ENCODE measurements at regions not wholly inside any gene's neighbourhood (a gene's known extent, or its start where the extent isn't known, plus 50 kb on each side); places are given as distances from the start of the nearest gene placed in this dataset.
"Not testable (repeated sequence)": the region's sequence is repeated elsewhere in the genome, so short reads cannot be mapped to it uniquely, and the experiment has no call there.

- Mint-ChIP-seq H3K4me1 (no peaks in the 10 kb centered on the region), H3K9me3 (no peaks in the 10 kb centered on the region), H3K27me3 (peaks cover under 1 to 5% of the 10 kb centered on the region in 2 donors), H3K36me3 (no peaks in the 10 kb centered on the region), H3K4me3 (no peak overlapping the region), H3K27ac (no peak overlapping the region)
- no peaks in the 10 kb centered on the region for H3K4me1 ChIP-seq (ENCODE audit: control insufficient read depth in 1 of 2, extremely low read depth in 1 of 2, insufficient read depth in 2 of 2, low read length in 2 of 2)
- ChIA-PET POLR2A (no interaction called here), CTCF (no interaction called here)
- H3K9me3 ChIP-seq: no peaks in the 10 kb centered on the region
- no peak overlapping the region for H3K27ac ChIP-seq (ENCODE audit: low read length)
- H3K27me3 ChIP-seq (replicated peaks in 1 of 2; ENCODE audit: control insufficient read depth in 2 of 2, extremely low read depth in 1 of 2, insufficient read depth in 2 of 2, low read length in 1 of 2): no peaks in the 10 kb centered on the region
- no peak overlapping the region for H3K4me3 ChIP-seq (ENCODE audit: control insufficient read depth in 1 of 2, extremely low read depth in 1 of 2, low read length in 1 of 2)
- ATAC-seq (replicated peaks in 1 of 4): no peak
- WGBS (ENCODE audit: insufficient coverage): 34% methylated on average over 3 of the region's 5 CpGs
- no peaks in the 10 kb centered on the region for H3K36me3 ChIP-seq (ENCODE audit: control insufficient read depth in 2 of 2, extremely low read depth in 1 of 2, insufficient read depth in 1 of 2, low read length in 1 of 2)
- DNase-seq: no peak
These were observed 159.1 kb downstream of the CCDC71L start for GRCh38 chr7:106501605-106502580.

GRCh38 chr7:106499897-106500296 lies 161.1 kb downstream of the CCDC71L start:
- Mint-ChIP-seq H3K4me3 (no peak overlapping the region), H3K27me3 (peaks cover 11 to 12% of the 10 kb centered on the region in 2 donors), H3K36me3 (no peaks in the 10 kb centered on the region), H3K27ac (no peak overlapping the region), H3K4me1 (no peaks in the 10 kb centered on the region), H3K9me3 (peaks cover 0 to 6% (median 0%) of the 10 kb centered on the region in 3 donors)
- ChIA-PET POLR2A (no interaction called here), CTCF (interaction anchor here (0.5 to 0.6 kb wide), 2 partner anchors 37 to 525 kb away, joined by 3 read pairs; no protein-coding TSS in a partner anchor)
- Histone ChIP-seq H3K4me3 (ENCODE audit: control insufficient read depth in 1 of 2, extremely low read depth in 1 of 2, low read length in 1 of 2) (no peak overlapping the region), H3K36me3 (ENCODE audit: control insufficient read depth in 2 of 2, extremely low read depth in 1 of 2, insufficient read depth in 1 of 2, low read length in 1 of 2) (no peaks in the 10 kb centered on the region), H3K27ac (ENCODE audit: low read length) (no peak overlapping the region), H3K4me1 (ENCODE audit: control insufficient read depth in 1 of 2, extremely low read depth in 1 of 2, insufficient read depth in 2 of 2, low read length in 2 of 2) (no peaks in the 10 kb centered on the region), H3K9me3 (no peaks in the 10 kb centered on the region), H3K27me3 (replicated peaks in 1 of 2; ENCODE audit: control insufficient read depth in 2 of 2, extremely low read depth in 1 of 2, insufficient read depth in 2 of 2, low read length in 1 of 2) (no peaks in the 10 kb centered on the region)
- DNase-seq (no peak), ATAC-seq (replicated peaks in 1 of 4) (no peak)
- WGBS (ENCODE audit: insufficient coverage): 100% methylated on average over 3 of the region's 4 CpGs

- H3K36me3 ChIP-seq (ENCODE audit: control insufficient read depth in 2 of 2, extremely low read depth in 1 of 2, insufficient read depth in 1 of 2, low read length in 1 of 2); H3K27me3 ChIP-seq (replicated peaks in 1 of 2; ENCODE audit: control insufficient read depth in 2 of 2, extremely low read depth in 1 of 2, insufficient read depth in 2 of 2, low read length in 1 of 2); H3K36me3 Mint-ChIP-seq; H3K27ac Mint-ChIP-seq; H3K27ac ChIP-seq (ENCODE audit: low read length); H3K4me1 Mint-ChIP-seq; H3K9me3 Mint-ChIP-seq; H3K4me3 ChIP-seq (ENCODE audit: control insufficient read depth in 1 of 2, extremely low read depth in 1 of 2, low read length in 1 of 2); ATAC-seq (replicated peaks in 1 of 4); DNase-seq; H3K9me3 ChIP-seq; H3K4me1 ChIP-seq (ENCODE audit: control insufficient read depth in 1 of 2, extremely low read depth in 1 of 2, insufficient read depth in 2 of 2, low read length in 2 of 2); H3K4me3 Mint-ChIP-seq; CTCF ChIA-PET; POLR2A ChIA-PET: not testable (repeated sequence)
- no CpG with 5 or more reads among the region's 2 CpGs for WGBS (ENCODE audit: insufficient coverage)
- H3K27me3 Mint-ChIP-seq: peaks cover 21 to 24% of the 10 kb centered on the region in 2 donors
These were observed 163.0 kb downstream of the CCDC71L start for GRCh38 chr7:106498005-106498404.

GRCh38 chr7:106493041-106493731 lies 167.8 kb downstream of the CCDC71L start:
- ChIA-PET CTCF (no interaction called here), POLR2A (no interaction called here)
- no peaks in the 10 kb centered on the region for H3K4me1 Mint-ChIP-seq
- ATAC-seq (replicated peaks in 1 of 4): no peak
- no peak overlapping the region for H3K27ac Mint-ChIP-seq
- peaks cover 0 to 8% (median 0%) of the 10 kb centered on the region in 3 donors for H3K9me3 Mint-ChIP-seq
- no peak overlapping the region for H3K27ac ChIP-seq (ENCODE audit: low read length)
- no peaks in the 10 kb centered on the region for H3K9me3 ChIP-seq
- no peak for DNase-seq
- H3K36me3 ChIP-seq (ENCODE audit: control insufficient read depth in 2 of 2, extremely low read depth in 1 of 2, insufficient read depth in 1 of 2, low read length in 1 of 2): no peaks in the 10 kb centered on the region
- 90% methylated on average over 4 of the region's 9 CpGs for WGBS (ENCODE audit: insufficient coverage)
- H3K27me3 ChIP-seq (replicated peaks in 1 of 2; ENCODE audit: control insufficient read depth in 2 of 2, extremely low read depth in 1 of 2, insufficient read depth in 2 of 2, low read length in 1 of 2): peaks cover 0 to 13% of the 10 kb centered on the region in 2 experiments
- H3K27me3 Mint-ChIP-seq: peaks cover 34 to 35% of the 10 kb centered on the region in 2 donors
- no peaks in the 10 kb centered on the region for H3K4me1 ChIP-seq (ENCODE audit: control insufficient read depth in 1 of 2, extremely low read depth in 1 of 2, insufficient read depth in 2 of 2, low read length in 2 of 2)
- no peaks in the 10 kb centered on the region for H3K36me3 Mint-ChIP-seq
- H3K4me3 Mint-ChIP-seq: no peak overlapping the region
- no peak overlapping the region for H3K4me3 ChIP-seq (ENCODE audit: control insufficient read depth in 1 of 2, extremely low read depth in 1 of 2, low read length in 1 of 2)

- H3K4me3 ChIP-seq (ENCODE audit: control insufficient read depth in 1 of 2, extremely low read depth in 1 of 2, low read length in 1 of 2): no peak overlapping the region
- CTCF ChIA-PET: no interaction called here
- H3K27ac ChIP-seq (ENCODE audit: low read length): no peak overlapping the region
- H3K36me3 Mint-ChIP-seq: no peaks in the 10 kb centered on the region
- H3K9me3 Mint-ChIP-seq: no peaks in the 10 kb centered on the region
- whole genome bisulfite sequencing (ENCODE audit: insufficient coverage): 68% methylated on average over 4 of the region's 5 CpGs
- no peaks in the 10 kb centered on the region for H3K36me3 ChIP-seq (ENCODE audit: control insufficient read depth in 2 of 2, extremely low read depth in 1 of 2, insufficient read depth in 1 of 2, low read length in 1 of 2)
- no peak overlapping the region for H3K4me3 Mint-ChIP-seq
- no peak for ATAC-seq (replicated peaks in 1 of 4)
- no peaks in the 10 kb centered on the region for H3K9me3 ChIP-seq
- peaks cover 15 to 18% of the 10 kb centered on the region in 2 donors for H3K27me3 Mint-ChIP-seq
- no peak overlapping the region for H3K27ac Mint-ChIP-seq
- H3K4me1 ChIP-seq (ENCODE audit: control insufficient read depth in 1 of 2, extremely low read depth in 1 of 2, insufficient read depth in 2 of 2, low read length in 2 of 2): no peaks in the 10 kb centered on the region
- POLR2A ChIA-PET: no interaction called here
- peaks cover 0 to 13% of the 10 kb centered on the region in 2 experiments for H3K27me3 ChIP-seq (replicated peaks in 1 of 2; ENCODE audit: control insufficient read depth in 2 of 2, extremely low read depth in 1 of 2, insufficient read depth in 2 of 2, low read length in 1 of 2)
- H3K4me1 Mint-ChIP-seq: no peaks in the 10 kb centered on the region
- DNase-seq: no peak
These were observed 172.5 kb downstream of the CCDC71L start for GRCh38 chr7:106488465-106488864.

- Mint-ChIP-seq H3K4me3 (no peak overlapping the region), H3K27me3 (peaks cover 15 to 20% of the 10 kb centered on the region in 2 donors), H3K4me1 (no peaks in the 10 kb centered on the region), H3K36me3 (no peaks in the 10 kb centered on the region), H3K27ac (no peak overlapping the region), H3K9me3 (no peaks in the 10 kb centered on the region)
- H3K27me3 ChIP-seq (replicated peaks in 1 of 2; ENCODE audit: control insufficient read depth in 2 of 2, extremely low read depth in 1 of 2, insufficient read depth in 2 of 2, low read length in 1 of 2): peaks cover 0 to 7% of the 10 kb centered on the region in 2 experiments
- ChIA-PET CTCF (no interaction called here), POLR2A (no interaction called here)
- DNase-seq: no peak
- no peak overlapping the region for H3K4me3 ChIP-seq (ENCODE audit: control insufficient read depth in 1 of 2, extremely low read depth in 1 of 2, low read length in 1 of 2)
- no peaks in the 10 kb centered on the region for H3K4me1 ChIP-seq (ENCODE audit: control insufficient read depth in 1 of 2, extremely low read depth in 1 of 2, insufficient read depth in 2 of 2, low read length in 2 of 2)
- H3K36me3 ChIP-seq (ENCODE audit: control insufficient read depth in 2 of 2, extremely low read depth in 1 of 2, insufficient read depth in 1 of 2, low read length in 1 of 2): no peaks in the 10 kb centered on the region
- H3K27ac ChIP-seq (ENCODE audit: low read length): no peak overlapping the region
- ATAC-seq (replicated peaks in 1 of 4): no peak
- no peaks in the 10 kb centered on the region for H3K9me3 ChIP-seq
These were observed 173.1 kb downstream of the CCDC71L start for GRCh38 chr7:106487892-106488291.

Data from T-cell (primary cell).